Ishikawa (cell line): ENCODE measurements at regions not wholly inside any gene's neighbourhood (a gene's known extent, or its start where the extent isn't known, plus 50 kb on each side); places are given as distances from the start of the nearest gene placed in this dataset.

ENCODE experiments used
- CEBPB ChIP-seq: IDR thresholded peaks from 2 replicates; pipeline ENCODE4 v1.6.1; 2012
- CREB1 ChIP-seq: IDR thresholded peaks from 2 replicates; pipeline ENCODE4 v1.6.1; 2012; ENCODE audit warnings: low read depth
- EGR1 ChIP-seq: IDR thresholded peaks from 2 replicates; pipeline ENCODE4 v1.6.1; 2012
- EP300 ChIP-seq: IDR thresholded peaks from 2 replicates; pipeline ENCODE4 v1.6.1; 2012; ENCODE audit warnings: borderline replicate concordance
- FOXM1 ChIP-seq: IDR thresholded peaks from 2 replicates; pipeline ENCODE4 v1.6.1; 2012; ENCODE audit warnings: low read depth, borderline replicate concordance
- NFIC ChIP-seq: IDR thresholded peaks from 2 replicates; pipeline ENCODE4 v1.6.1; 2012
- RAD21 ChIP-seq: IDR thresholded peaks from 2 replicates; pipeline ENCODE4 v1.6.1; 2012; ENCODE audit warnings: low read depth
- TAF1 ChIP-seq: IDR thresholded peaks from 2 replicates; pipeline ENCODE4 v1.6.1; 2012; ENCODE audit warnings: low read depth, mild to moderate bottlenecking
- TCF12 ChIP-seq: IDR thresholded peaks from 2 replicates; pipeline ENCODE4 v1.6.1; 2012; ENCODE audit warnings: low read depth
- TEAD4 ChIP-seq: IDR thresholded peaks from 2 replicates; pipeline ENCODE4 v1.6.1; 2012
- YY1 ChIP-seq: IDR thresholded peaks from 2 replicates; pipeline ENCODE4 v1.6.1; 2012; ENCODE audit warnings: low read depth
- ZBTB7A ChIP-seq: IDR thresholded peaks from 2 replicates; pipeline ENCODE4 v1.6.1; 2012; ENCODE audit warnings: low read depth
- TF ChIP-seq, protein P1 (sequence below): IDR thresholded peaks from 2 replicates; pipeline ENCODE4 v1.6.1; 2012; ENCODE audit warnings: low read depth, mild to moderate bottlenecking
- TF ChIP-seq, protein P2 (sequence below): IDR thresholded peaks from 2 replicates; pipeline ENCODE4 v1.6.1; 2012
- TF ChIP-seq, protein P3 (sequence below): IDR thresholded peaks from 2 replicates; pipeline ENCODE4 v1.6.1; 2012

DNA sequence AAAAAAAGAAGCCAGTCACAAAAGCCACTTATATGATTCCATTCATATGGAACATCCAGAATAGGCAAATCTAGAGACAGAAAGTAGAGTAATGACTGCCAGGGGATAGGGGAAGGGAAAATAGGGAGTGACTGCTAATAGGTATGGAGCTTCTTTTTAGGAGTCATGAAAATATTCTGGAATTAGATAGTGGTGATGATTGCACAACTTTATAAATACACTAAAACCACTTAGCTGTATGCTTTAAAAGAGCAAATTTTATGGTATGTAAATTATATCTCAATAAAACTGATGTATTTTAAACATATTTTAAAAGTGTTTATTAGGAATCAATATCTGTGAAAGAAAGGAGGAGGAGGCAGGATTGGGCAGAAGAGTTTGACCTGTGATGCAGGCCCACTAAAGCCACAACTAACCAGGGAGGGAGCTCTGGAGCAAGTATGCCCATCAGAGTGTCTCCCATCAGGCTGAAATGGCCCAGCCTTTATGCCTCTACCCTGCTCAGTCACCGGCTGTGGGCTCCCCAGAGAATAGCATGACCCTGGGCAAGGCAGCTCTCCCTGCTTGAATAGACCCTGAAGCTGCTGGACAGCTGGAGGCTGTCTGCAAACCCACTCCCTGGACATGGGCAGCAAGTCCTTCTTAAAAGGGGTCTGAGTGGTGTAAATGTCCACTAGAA lies 96.0 kb upstream of the SLC44A1 start:
- no peak for TF ChIP-seq EGR1
- TF ChIP-seq CEBPB: peak; percentile 15; the same call in 1 of the 2 replicates

DNA sequence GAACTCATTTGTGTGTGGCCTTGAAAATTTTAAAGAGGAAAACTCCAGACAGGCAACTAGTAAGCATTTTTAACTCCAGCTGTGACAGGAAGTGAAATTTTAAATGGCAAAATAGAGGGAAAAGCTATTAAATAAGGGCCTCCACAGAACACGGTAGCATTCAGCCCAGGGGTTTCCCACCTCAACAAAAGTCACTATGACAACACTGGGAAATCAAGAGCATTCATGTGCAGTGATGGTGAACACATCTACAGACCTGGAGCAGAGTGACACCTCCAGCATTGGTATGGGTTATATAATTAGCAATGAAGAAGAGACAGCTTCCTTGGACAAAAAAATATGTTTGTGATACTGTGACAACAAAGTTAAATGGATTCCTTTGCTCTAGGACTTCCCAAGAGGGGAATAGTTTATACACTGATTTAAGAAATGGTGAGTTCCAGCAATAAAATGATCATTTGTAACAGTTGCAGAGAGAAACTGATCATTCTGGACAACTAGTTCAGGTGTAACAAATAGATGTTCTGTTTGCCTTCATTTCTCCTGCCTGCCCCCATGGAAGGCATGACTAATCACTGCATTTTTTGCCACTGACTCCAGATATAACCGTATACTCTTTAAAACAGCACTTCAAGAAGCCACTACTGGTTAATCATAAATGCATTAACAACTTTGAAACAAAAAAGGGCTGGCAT lies 93.3 kb upstream of the SLC44A1 start:
- TF ChIP-seq EGR1 (no peak), TEAD4 (no peak), EP300 (no peak), CREB1 (no peak), ZBTB7A (no peak), CEBPB (no peak), FOXM1 (no peak), TAF1 (no peak), NFIC (no peak)
- TF ChIP-seq, protein P1, sequence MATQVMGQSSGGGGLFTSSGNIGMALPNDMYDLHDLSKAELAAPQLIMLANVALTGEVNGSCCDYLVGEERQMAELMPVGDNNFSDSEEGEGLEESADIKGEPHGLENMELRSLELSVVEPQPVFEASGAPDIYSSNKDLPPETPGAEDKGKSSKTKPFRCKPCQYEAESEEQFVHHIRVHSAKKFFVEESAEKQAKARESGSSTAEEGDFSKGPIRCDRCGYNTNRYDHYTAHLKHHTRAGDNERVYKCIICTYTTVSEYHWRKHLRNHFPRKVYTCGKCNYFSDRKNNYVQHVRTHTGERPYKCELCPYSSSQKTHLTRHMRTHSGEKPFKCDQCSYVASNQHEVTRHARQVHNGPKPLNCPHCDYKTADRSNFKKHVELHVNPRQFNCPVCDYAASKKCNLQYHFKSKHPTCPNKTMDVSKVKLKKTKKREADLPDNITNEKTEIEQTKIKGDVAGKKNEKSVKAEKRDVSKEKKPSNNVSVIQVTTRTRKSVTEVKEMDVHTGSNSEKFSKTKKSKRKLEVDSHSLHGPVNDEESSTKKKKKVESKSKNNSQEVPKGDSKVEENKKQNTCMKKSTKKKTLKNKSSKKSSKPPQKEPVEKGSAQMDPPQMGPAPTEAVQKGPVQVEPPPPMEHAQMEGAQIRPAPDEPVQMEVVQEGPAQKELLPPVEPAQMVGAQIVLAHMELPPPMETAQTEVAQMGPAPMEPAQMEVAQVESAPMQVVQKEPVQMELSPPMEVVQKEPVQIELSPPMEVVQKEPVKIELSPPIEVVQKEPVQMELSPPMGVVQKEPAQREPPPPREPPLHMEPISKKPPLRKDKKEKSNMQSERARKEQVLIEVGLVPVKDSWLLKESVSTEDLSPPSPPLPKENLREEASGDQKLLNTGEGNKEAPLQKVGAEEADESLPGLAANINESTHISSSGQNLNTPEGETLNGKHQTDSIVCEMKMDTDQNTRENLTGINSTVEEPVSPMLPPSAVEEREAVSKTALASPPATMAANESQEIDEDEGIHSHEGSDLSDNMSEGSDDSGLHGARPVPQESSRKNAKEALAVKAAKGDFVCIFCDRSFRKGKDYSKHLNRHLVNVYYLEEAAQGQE: no peak
- TF ChIP-seq, protein P2, sequence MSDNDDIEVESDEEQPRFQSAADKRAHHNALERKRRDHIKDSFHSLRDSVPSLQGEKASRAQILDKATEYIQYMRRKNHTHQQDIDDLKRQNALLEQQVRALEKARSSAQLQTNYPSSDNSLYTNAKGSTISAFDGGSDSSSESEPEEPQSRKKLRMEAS: no peak

DNA sequence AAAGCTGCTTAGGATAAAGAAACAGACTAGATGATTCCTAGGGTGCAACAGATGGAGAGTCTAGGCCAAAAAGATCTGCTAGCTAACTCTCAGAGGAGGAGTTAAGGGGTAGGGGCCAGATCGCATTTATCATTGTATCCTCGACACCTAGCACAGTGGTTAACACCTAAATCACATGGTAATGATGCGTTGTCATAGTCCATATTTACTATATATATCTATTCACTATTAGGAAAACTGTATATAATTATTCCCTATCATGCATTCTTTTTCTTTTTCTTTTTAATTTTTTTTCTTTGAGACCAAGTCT lies 92.8 kb upstream of the SLC44A1 start:
- TF ChIP-seq CREB1: no peak
- no peak for TF ChIP-seq EP300
- no peak for TF ChIP-seq NFIC
- TF ChIP-seq, protein P1: no peak

DNA sequence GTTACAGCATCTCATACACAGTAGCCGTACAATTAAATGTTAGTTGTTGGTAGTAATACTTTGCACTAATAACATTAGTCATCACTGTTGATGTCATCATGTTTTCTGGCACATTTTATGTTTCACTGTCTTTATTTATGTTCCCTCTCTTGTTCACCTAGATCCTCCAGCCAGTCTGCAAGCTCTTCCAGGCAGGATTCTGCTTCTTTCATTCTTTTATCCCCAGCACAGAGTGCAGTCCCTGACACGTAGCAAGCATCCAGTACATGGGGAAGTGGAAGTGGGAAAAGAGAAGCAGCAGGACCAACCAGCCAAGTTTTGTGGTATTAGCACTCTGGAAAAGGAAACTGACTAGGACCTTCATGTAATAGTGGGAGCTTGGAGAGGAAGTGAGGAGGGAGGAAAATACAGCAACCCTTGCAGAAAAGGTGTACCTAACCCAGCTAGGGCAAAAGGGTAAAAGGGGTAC lies 89.7 kb upstream of the SLC44A1 start:
- TF ChIP-seq TEAD4 (no peak), TAF1 (no peak), FOXM1 (no peak), TCF12 (no peak), NFIC (no peak), ZBTB7A (no peak), EGR1 (no peak)
- TF ChIP-seq, protein P1: no peak

DNA sequence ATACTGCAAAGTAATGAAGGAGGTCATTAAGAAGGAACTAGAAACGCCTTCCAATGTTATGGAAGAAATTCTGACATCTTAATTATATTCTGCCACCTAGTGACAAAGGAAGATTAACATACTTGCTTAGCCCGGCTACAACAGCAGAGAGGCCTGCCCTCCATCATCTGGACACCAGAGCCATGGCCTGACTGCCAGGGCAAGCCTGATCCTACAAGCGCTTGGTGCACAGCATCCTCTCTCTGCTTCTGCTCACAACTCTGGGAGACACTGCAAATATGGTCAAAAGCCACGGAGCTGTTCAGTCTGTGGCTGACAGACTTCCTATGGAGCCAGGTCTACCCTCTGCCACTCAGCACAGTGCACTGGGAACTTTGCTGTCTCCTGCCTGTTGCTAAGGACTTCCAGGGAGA lies 87.3 kb upstream of the SLC44A1 start:
- TF ChIP-seq TEAD4 (no peak), CREB1 (no peak), FOXM1 (no peak), RAD21 (peak; percentile 80), EGR1 (no peak), YY1 (no peak), TAF1 (no peak), CEBPB (no peak)
- TF ChIP-seq, protein P2: no peak

DNA sequence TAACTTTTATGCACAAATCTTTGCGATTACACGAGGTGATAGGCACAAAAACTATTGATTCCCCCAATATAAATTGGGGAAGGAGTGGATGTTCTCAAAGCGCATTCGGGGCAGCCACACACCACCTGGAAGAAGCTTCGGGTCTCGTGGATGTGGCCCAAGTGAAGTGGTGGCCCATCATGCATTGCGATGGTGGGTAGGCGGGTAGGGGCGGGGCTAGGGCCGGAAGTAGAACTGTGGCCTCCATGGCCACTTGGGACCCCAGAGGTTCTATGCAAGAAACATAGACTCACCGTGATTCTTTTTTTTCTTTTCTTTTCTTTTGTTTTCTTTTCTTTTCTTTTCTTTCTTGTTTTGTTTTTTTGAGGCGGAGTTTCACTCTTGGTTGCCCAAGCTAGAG lies 86.4 kb upstream of the SLC44A1 start:
- TF ChIP-seq NFIC (no peak), TAF1 (no peak), TCF12 (no peak), YY1 (no peak), TEAD4 (no peak), EP300 (no peak), RAD21 (no peak), ZBTB7A (no peak), CEBPB (no peak), CREB1 (no peak)
- TF ChIP-seq, protein P3, sequence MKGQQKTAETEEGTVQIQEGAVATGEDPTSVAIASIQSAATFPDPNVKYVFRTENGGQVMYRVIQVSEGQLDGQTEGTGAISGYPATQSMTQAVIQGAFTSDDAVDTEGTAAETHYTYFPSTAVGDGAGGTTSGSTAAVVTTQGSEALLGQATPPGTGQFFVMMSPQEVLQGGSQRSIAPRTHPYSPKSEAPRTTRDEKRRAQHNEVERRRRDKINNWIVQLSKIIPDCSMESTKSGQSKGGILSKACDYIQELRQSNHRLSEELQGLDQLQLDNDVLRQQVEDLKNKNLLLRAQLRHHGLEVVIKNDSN: no peak
- TF ChIP-seq, protein P1: no peak
